Activated naive CD8-positive, alpha-beta T cell treated with anti-CD3 and anti-CD28 coated beads, Interleukin-2, amount 10 ng/mL, durations not matched to agents 7 days and 5 days (primary cell): ENCODE measurements at regions not wholly inside any gene's neighbourhood (a gene's known extent, or its start where the extent isn't known, plus 50 kb on each side); places are given as distances from the start of the nearest gene placed in this dataset.

Experiments used
- ATAC-seq: fragments of 150-1000 bp; cut with Tn5 transposase; one replicate; pipeline ENCODE4 v1.10.0; 2021; ENCODE audit warnings: low read depth, moderate library complexity
- POLR2A ChIA-PET: fragments of 350-600 bp; sonication (Branson Sonifier 250); formaldehyde crosslinking; loops from one replicate; lab custom pipeline; 2021; ENCODE audit warnings: antibody characterized with exemption; lab: Charles Lee
- DNase-seq: peaks from one replicate; pipeline ENCODE4 v3.0.0; 2021
- H3K27ac Mint-ChIP-seq: one replicate; pipeline ENCODE4 v1.8.0; 2022; ENCODE audit warnings: mild to moderate bottlenecking, mixed read lengths
- H3K27me3 Mint-ChIP-seq: one replicate; pipeline ENCODE4 v1.8.0; 2022; ENCODE audit warnings: mild to moderate bottlenecking, moderate library complexity, mixed read lengths
- H3K36me3 Mint-ChIP-seq: one replicate; pipeline ENCODE4 v1.8.0; 2021; ENCODE audit warnings: mild to moderate bottlenecking, mixed read lengths
- H3K4me1 Mint-ChIP-seq: one replicate; pipeline ENCODE4 v1.8.0; 2021; ENCODE audit warnings: mixed read lengths
- H3K4me3 Mint-ChIP-seq: one replicate; pipeline ENCODE4 v1.8.0; 2022; ENCODE audit warnings: mild to moderate bottlenecking, moderate library complexity, mixed read lengths
- H3K9me3 Mint-ChIP-seq: one replicate; pipeline ENCODE4 v1.8.0; 2021; ENCODE audit warnings: mixed read lengths

GRCh38 chr22:27206374-27207133 lies 549.2 kb downstream of the MIAT start:
- no peak for DNase-seq
- POLR2A ChIA-PET = no interaction called here
- no peaks in the 10 kb centered on the region for H3K9me3 Mint-ChIP-seq
- H3K27ac Mint-ChIP-seq = no peak overlapping the region
- no peaks in the 10 kb centered on the region for H3K36me3 Mint-ChIP-seq
- H3K4me1 Mint-ChIP-seq = no peaks in the 10 kb centered on the region
- no peak for ATAC-seq
- no peak overlapping the region for H3K4me3 Mint-ChIP-seq
- H3K27me3 Mint-ChIP-seq = peaks cover 2% of the 10 kb centered on the region

GRCh38 chr22:27207266-27207665 lies 549.9 kb downstream of the MIAT start:
- ATAC-seq (no peak), DNase-seq (no peak)
- Mint-ChIP-seq H3K27ac (no peak overlapping the region), H3K9me3 (no peaks in the 10 kb centered on the region), H3K27me3 (peaks cover 2% of the 10 kb centered on the region), H3K4me3 (no peak overlapping the region), H3K4me1 (no peaks in the 10 kb centered on the region), H3K36me3 (no peaks in the 10 kb centered on the region)
- POLR2A ChIA-PET = no interaction called here

- no peaks in the 10 kb centered on the region for H3K4me1 Mint-ChIP-seq
- no peaks in the 10 kb centered on the region for H3K36me3 Mint-ChIP-seq
- POLR2A ChIA-PET = no interaction called here
- no peak for ATAC-seq
- DNase-seq = no peak
- no peaks in the 10 kb centered on the region for H3K9me3 Mint-ChIP-seq
- no peak overlapping the region for H3K27ac Mint-ChIP-seq
- peaks cover 2% of the 10 kb centered on the region for H3K27me3 Mint-ChIP-seq
- no peak overlapping the region for H3K4me3 Mint-ChIP-seq
Observed at GRCh38 chr22:27207907-27208306, 550.5 kb downstream of the MIAT start.

- no peak overlapping the region for H3K27ac Mint-ChIP-seq
- ATAC-seq (no peak), DNase-seq (no peak)
- H3K36me3 Mint-ChIP-seq = no peaks in the 10 kb centered on the region
- POLR2A ChIA-PET = no interaction called here
- no peak overlapping the region for H3K4me3 Mint-ChIP-seq
- H3K9me3 Mint-ChIP-seq = no peaks in the 10 kb centered on the region
- H3K4me1 Mint-ChIP-seq = no peaks in the 10 kb centered on the region
- peaks cover 3% of the 10 kb centered on the region for H3K27me3 Mint-ChIP-seq
Observed at GRCh38 chr22:27210111-27210730, 552.8 kb downstream of the MIAT start.

GRCh38 chr22:27212102-27212501 lies 554.7 kb downstream of the MIAT start:
- POLR2A ChIA-PET = no interaction called here
- Mint-ChIP-seq H3K27ac (no peak overlapping the region), H3K4me3 (no peak overlapping the region), H3K27me3 (peaks cover 5% of the 10 kb centered on the region), H3K4me1 (no peaks in the 10 kb centered on the region), H3K36me3 (no peaks in the 10 kb centered on the region), H3K9me3 (no peaks in the 10 kb centered on the region)
- DNase-seq = no peak
- no peak for ATAC-seq

- Mint-ChIP-seq H3K27ac (no peak overlapping the region), H3K4me3 (no peak overlapping the region), H3K36me3 (no peaks in the 10 kb centered on the region), H3K27me3 (peaks cover 5% of the 10 kb centered on the region), H3K9me3 (no peaks in the 10 kb centered on the region), H3K4me1 (no peaks in the 10 kb centered on the region)
- POLR2A ChIA-PET = no interaction called here
- ATAC-seq (no peak), DNase-seq (no peak)
Observed at GRCh38 chr22:27212617-27213177, 555.3 kb downstream of the MIAT start.

GRCh38 chr22:27213294-27213693 lies 555.9 kb downstream of the MIAT start:
- Mint-ChIP-seq H3K27ac (no peak overlapping the region), H3K36me3 (no peaks in the 10 kb centered on the region), H3K4me1 (no peaks in the 10 kb centered on the region), H3K9me3 (no peaks in the 10 kb centered on the region), H3K4me3 (no peak overlapping the region), H3K27me3 (peaks cover 5% of the 10 kb centered on the region)
- no peak for DNase-seq
- POLR2A ChIA-PET = no interaction called here
- no peak for ATAC-seq

- H3K36me3 Mint-ChIP-seq = no peaks in the 10 kb centered on the region
- H3K27me3 Mint-ChIP-seq = peaks cover 7% of the 10 kb centered on the region
- no peak overlapping the region for H3K4me3 Mint-ChIP-seq
- POLR2A ChIA-PET = no interaction called here
- no peak overlapping the region for H3K27ac Mint-ChIP-seq
- no peaks in the 10 kb centered on the region for H3K9me3 Mint-ChIP-seq
- H3K4me1 Mint-ChIP-seq = no peaks in the 10 kb centered on the region
- ATAC-seq (no peak), DNase-seq (no peak)
Observed at GRCh38 chr22:27213766-27214581, 556.6 kb downstream of the MIAT start.

GRCh38 chr22:27214691-27215090 lies 557.3 kb downstream of the MIAT start:
- Mint-ChIP-seq H3K36me3 (no peaks in the 10 kb centered on the region), H3K27ac (no peak overlapping the region), H3K4me3 (no peak overlapping the region), H3K4me1 (no peaks in the 10 kb centered on the region), H3K27me3 (peaks cover 7% of the 10 kb centered on the region), H3K9me3 (no peaks in the 10 kb centered on the region)
- no peak for DNase-seq
- POLR2A ChIA-PET = no interaction called here
- ATAC-seq = no peak

- Mint-ChIP-seq H3K27me3 (peaks cover 7% of the 10 kb centered on the region), H3K9me3 (no peaks in the 10 kb centered on the region), H3K4me1 (no peaks in the 10 kb centered on the region), H3K27ac (no peak overlapping the region), H3K4me3 (no peak overlapping the region), H3K36me3 (no peaks in the 10 kb centered on the region)
- POLR2A ChIA-PET = no interaction called here
- ATAC-seq (no peak), DNase-seq (no peak)
Observed at GRCh38 chr22:27215871-27216270, 558.5 kb downstream of the MIAT start.

- Mint-ChIP-seq H3K4me3 (no peak overlapping the region), H3K27me3 (peaks cover 5% of the 10 kb centered on the region), H3K36me3 (no peaks in the 10 kb centered on the region), H3K9me3 (no peaks in the 10 kb centered on the region), H3K4me1 (no peaks in the 10 kb centered on the region), H3K27ac (no peak overlapping the region)
- ATAC-seq (no peak), DNase-seq (no peak)
- POLR2A ChIA-PET = no interaction called here
Observed at GRCh38 chr22:27216444-27216843, 559.1 kb downstream of the MIAT start.

- Mint-ChIP-seq H3K27me3 (peaks cover 5% of the 10 kb centered on the region), H3K9me3 (no peaks in the 10 kb centered on the region)
Observed at GRCh38 chr22:27217154-27217553, 559.8 kb downstream of the MIAT start.

GRCh38 chr22:27218012-27218920 lies 560.9 kb downstream of the MIAT start:
- DNase-seq (no peak), ATAC-seq (no peak)
- no peak overlapping the region for H3K27ac Mint-ChIP-seq
- peaks cover 5% of the 10 kb centered on the region for H3K27me3 Mint-ChIP-seq
- POLR2A ChIA-PET = no interaction called here
- no peaks in the 10 kb centered on the region for H3K9me3 Mint-ChIP-seq
- no peak overlapping the region for H3K4me3 Mint-ChIP-seq
- H3K36me3 Mint-ChIP-seq = no peaks in the 10 kb centered on the region
- no peaks in the 10 kb centered on the region for H3K4me1 Mint-ChIP-seq

More at GRCh38 chr22:27217154-27217553, 559.8 kb downstream of the MIAT start:
- DNase-seq (no peak), ATAC-seq (no peak)
- Mint-ChIP-seq H3K4me3 (no peak overlapping the region), H3K27ac (no peak overlapping the region), H3K4me1 (no peaks in the 10 kb centered on the region), H3K36me3 (no peaks in the 10 kb centered on the region)
- POLR2A ChIA-PET = no interaction called here
